Stimulated activated naive CD8-positive, alpha-beta T cell treated with anti-CD3 and anti-CD28 coated beads, Interleukin-15, Interleukin-2, amounts not matched to agents 100 ng/mL and 50 ng/mL, for 24 hours (primary cell): ENCODE measurements at regions not wholly inside any gene's neighbourhood (a gene's known extent, or its start where the extent isn't known, plus 50 kb on each side); places are given as distances from the start of the nearest gene placed in this dataset.

ENCODE experiments used
- H3K27ac Mint-ChIP-seq: one replicate; pipeline ENCODE4 v1.8.0; 2021; ENCODE audit warnings: mild to moderate bottlenecking, mixed read lengths
- H3K27me3 Mint-ChIP-seq: one replicate; pipeline ENCODE4 v1.8.0; 2021; ENCODE audit warnings: mixed read lengths
- H3K36me3 Mint-ChIP-seq: one replicate; pipeline ENCODE4 v1.8.0; 2021; ENCODE audit warnings: low read depth, mixed read lengths
- H3K4me1 Mint-ChIP-seq: one replicate; pipeline ENCODE4 v1.8.0; 2021; ENCODE audit warnings: low read depth, mixed read lengths
- H3K4me3 Mint-ChIP-seq: one replicate; pipeline ENCODE4 v1.8.0; 2021; ENCODE audit warnings: mild to moderate bottlenecking, mixed read lengths
- H3K9me3 Mint-ChIP-seq: one replicate; pipeline ENCODE4 v1.8.0; 2021; ENCODE audit warnings: mixed read lengths

GRCh38 chrX:120819126-120819525, 56.5 kb downstream of the CT47B1 start:
- Mint-ChIP-seq H3K9me3 (no peaks in the 10 kb centered on the region), H3K4me1 (no peaks in the 10 kb centered on the region), H3K27ac (no peak overlapping the region), H3K36me3 (no peaks in the 10 kb centered on the region), H3K27me3 (peaks cover 6% of the 10 kb centered on the region), H3K4me3 (no peak overlapping the region)

DNA sequence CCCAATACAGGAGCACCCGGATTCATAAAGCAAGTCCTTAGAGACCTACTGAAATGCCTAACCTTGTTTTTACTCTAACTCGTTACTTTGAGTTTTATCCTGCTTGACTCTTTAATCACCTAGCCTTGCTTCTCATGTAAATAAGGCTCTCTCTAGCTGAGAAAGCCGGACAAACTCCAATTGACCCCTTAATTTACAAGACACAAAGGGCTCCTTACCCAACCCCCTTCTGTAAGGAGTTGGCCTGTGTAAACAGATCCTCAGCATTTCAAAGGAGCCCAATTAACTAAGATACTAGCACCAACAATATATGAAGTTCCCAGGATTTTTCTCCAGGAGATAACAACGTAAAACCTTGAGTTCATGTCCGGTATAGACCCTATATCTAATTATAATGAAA, 61.7 kb downstream of the CT47B1 start:
- Mint-ChIP-seq H3K4me3 (no peak overlapping the region), H3K9me3 (no peaks in the 10 kb centered on the region), H3K27ac (no peak overlapping the region), H3K4me1 (no peaks in the 10 kb centered on the region), H3K27me3 (peaks cover 6% of the 10 kb centered on the region), H3K36me3 (no peaks in the 10 kb centered on the region)

- Mint-ChIP-seq H3K4me1 (peaks cover 29% of the 10 kb centered on the region), H3K27me3 (no peaks in the 10 kb centered on the region), H3K36me3 (no peaks in the 10 kb centered on the region), H3K27ac (no peak overlapping the region), H3K9me3 (no peaks in the 10 kb centered on the region), H3K4me3 (no peak overlapping the region)
Observed at GRCh38 chrX:120801426-120801825, 74.2 kb downstream of the CT47B1 start.

DNA sequence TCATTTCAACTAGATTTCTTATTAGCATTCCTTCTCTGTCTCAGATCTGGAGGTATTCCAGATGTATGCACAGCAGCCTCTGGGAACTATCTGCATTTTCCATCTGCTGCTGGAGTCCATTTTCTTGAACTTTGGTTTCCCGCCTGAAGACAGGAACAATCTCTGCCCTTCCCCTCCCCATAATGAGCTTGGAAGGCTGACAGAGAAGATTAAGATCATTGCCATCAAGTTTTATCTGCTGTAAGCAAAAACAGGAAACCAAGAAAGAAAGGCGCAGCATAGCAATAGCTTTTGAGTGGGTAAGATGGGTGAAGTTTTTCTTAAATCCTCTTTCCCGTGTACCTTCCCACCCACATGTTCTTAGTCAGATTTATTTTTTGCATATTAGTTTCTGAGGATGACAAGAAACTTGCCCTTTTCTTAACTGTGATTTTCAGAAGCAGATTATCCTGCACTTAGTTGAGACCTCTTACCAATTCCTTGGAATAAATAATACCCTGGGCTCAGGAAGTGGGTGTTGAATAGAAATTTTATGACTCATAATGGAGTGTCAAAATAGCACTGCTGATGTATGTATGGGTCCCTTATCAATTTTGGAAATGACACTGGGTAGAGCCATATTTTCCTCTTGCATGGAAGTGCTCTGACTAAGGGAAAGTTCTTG, 78.3 kb downstream of the CT47B1 start:
- Mint-ChIP-seq H3K4me1 (peaks cover 46% of the 10 kb centered on the region), H3K36me3 (no peaks in the 10 kb centered on the region), H3K9me3 (no peaks in the 10 kb centered on the region), H3K4me3 (no peak overlapping the region), H3K27ac (peak overlapping the region; percentile 89), H3K27me3 (no peaks in the 10 kb centered on the region)

DNA sequence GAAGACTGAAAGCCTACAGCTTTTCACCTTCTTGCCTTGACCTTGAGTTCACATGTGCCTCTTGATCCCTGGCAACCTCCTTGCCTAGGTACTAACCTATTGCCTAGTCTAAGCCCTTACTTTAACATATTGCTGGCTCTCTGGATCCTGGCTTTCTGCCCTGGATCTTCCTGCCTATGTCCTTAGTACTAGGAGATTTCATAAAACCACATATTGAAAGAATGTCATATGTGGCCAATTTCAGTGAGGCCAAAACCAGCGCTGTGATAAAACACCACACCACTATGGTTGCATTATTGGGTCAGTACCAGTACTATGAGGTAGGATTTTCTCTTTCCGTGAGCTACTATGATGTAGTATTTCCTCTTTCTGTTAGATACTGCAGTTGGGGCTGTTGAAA, 80.4 kb downstream of the CT47B1 start:
- H3K4me1 Mint-ChIP-seq: peaks cover 46% of the 10 kb centered on the region
- no peaks in the 10 kb centered on the region for H3K9me3 Mint-ChIP-seq
- no peak overlapping the region for H3K4me3 Mint-ChIP-seq
- no peak overlapping the region for H3K27ac Mint-ChIP-seq
- no peaks in the 10 kb centered on the region for H3K27me3 Mint-ChIP-seq
- H3K36me3 Mint-ChIP-seq: no peaks in the 10 kb centered on the region

- H3K27me3 Mint-ChIP-seq: no peaks in the 10 kb centered on the region
- no peaks in the 10 kb centered on the region for H3K36me3 Mint-ChIP-seq
- H3K4me1 Mint-ChIP-seq: peaks cover 44% of the 10 kb centered on the region
- H3K27ac Mint-ChIP-seq: no peak overlapping the region
- H3K9me3 Mint-ChIP-seq: no peaks in the 10 kb centered on the region
- H3K4me3 Mint-ChIP-seq: no peak overlapping the region
Observed at GRCh38 chrX:120794525-120794975, 81.1 kb downstream of the CT47B1 start.

- Mint-ChIP-seq H3K27me3 (no peaks in the 10 kb centered on the region), H3K36me3 (no peaks in the 10 kb centered on the region), H3K4me1 (peaks cover 37% of the 10 kb centered on the region), H3K9me3 (no peaks in the 10 kb centered on the region), H3K27ac (no peak overlapping the region), H3K4me3 (no peak overlapping the region)
Observed at GRCh38 chrX:120793098-120793497, 82.6 kb downstream of the CT47B1 start.

GRCh38 chrX:120791013-120791643, 84.5 kb downstream of the CT47B1 start:
- Mint-ChIP-seq H3K27me3 (no peaks in the 10 kb centered on the region), H3K9me3 (no peaks in the 10 kb centered on the region), H3K36me3 (no peaks in the 10 kb centered on the region), H3K4me1 (peaks cover 21% of the 10 kb centered on the region), H3K4me3 (no peak overlapping the region), H3K27ac (no peak overlapping the region)

- H3K36me3 Mint-ChIP-seq: no peaks in the 10 kb centered on the region
- no peak overlapping the region for H3K4me3 Mint-ChIP-seq
- H3K4me1 Mint-ChIP-seq: peaks cover 15% of the 10 kb centered on the region
- H3K27ac Mint-ChIP-seq: no peak overlapping the region
- no peaks in the 10 kb centered on the region for H3K27me3 Mint-ChIP-seq
- H3K9me3 Mint-ChIP-seq: no peaks in the 10 kb centered on the region
Observed at GRCh38 chrX:120790552-120790951, 85.1 kb downstream of the CT47B1 start.

- H3K4me3 Mint-ChIP-seq: no peak overlapping the region
- no peaks in the 10 kb centered on the region for H3K9me3 Mint-ChIP-seq
- H3K27ac Mint-ChIP-seq: no peak overlapping the region
- no peaks in the 10 kb centered on the region for H3K27me3 Mint-ChIP-seq
- peaks cover 13% of the 10 kb centered on the region for H3K4me1 Mint-ChIP-seq
- no peaks in the 10 kb centered on the region for H3K36me3 Mint-ChIP-seq
Observed at GRCh38 chrX:120790118-120790517, 85.5 kb downstream of the CT47B1 start.

- no peaks in the 10 kb centered on the region for H3K27me3 Mint-ChIP-seq
- H3K4me3 Mint-ChIP-seq: no peak overlapping the region
- H3K27ac Mint-ChIP-seq: no peak overlapping the region
- no peaks in the 10 kb centered on the region for H3K36me3 Mint-ChIP-seq
- no peaks in the 10 kb centered on the region for H3K9me3 Mint-ChIP-seq
- no peaks in the 10 kb centered on the region for H3K4me1 Mint-ChIP-seq
Observed at GRCh38 chrX:120781403-120781802, 94.3 kb downstream of the CT47B1 start.

GRCh38 chrX:120775959-120776358, 99.7 kb downstream of the CT47B1 start:
- Mint-ChIP-seq H3K36me3 (no peaks in the 10 kb centered on the region), H3K9me3 (no peaks in the 10 kb centered on the region), H3K4me1 (no peaks in the 10 kb centered on the region), H3K27ac (no peak overlapping the region), H3K27me3 (no peaks in the 10 kb centered on the region), H3K4me3 (no peak overlapping the region)

- Mint-ChIP-seq H3K9me3 (no peaks in the 10 kb centered on the region), H3K27ac (no peak overlapping the region), H3K4me1 (no peaks in the 10 kb centered on the region), H3K27me3 (no peaks in the 10 kb centered on the region), H3K4me3 (no peak overlapping the region), H3K36me3 (no peaks in the 10 kb centered on the region)
Observed at GRCh38 chrX:120774606-120775005, 101.1 kb downstream of the CT47B1 start.

DNA sequence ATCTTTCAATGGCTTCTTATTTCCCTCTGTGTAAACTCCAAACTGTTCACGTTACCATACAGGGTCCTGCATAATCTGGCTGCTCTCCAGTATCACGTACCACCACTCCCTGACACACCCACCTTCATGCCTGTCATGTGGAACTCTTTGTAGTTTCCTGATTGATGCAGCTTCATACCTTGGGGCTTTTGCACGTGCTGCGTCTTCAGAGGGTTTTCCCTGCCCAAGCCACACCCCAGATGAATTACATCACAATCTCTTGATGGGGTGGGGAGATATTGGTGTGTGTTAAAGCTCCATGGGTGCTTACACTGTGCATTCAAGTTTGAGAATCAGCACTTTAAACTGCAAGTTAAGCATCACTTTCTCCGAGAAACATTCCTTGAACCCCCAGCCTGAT, 101.9 kb downstream of the CT47B1 start:
- H3K36me3 Mint-ChIP-seq: no peaks in the 10 kb centered on the region
- no peak overlapping the region for H3K4me3 Mint-ChIP-seq
- H3K9me3 Mint-ChIP-seq: no peaks in the 10 kb centered on the region
- H3K27ac Mint-ChIP-seq: no peak overlapping the region
- H3K4me1 Mint-ChIP-seq: no peaks in the 10 kb centered on the region
- H3K27me3 Mint-ChIP-seq: no peaks in the 10 kb centered on the region

DNA sequence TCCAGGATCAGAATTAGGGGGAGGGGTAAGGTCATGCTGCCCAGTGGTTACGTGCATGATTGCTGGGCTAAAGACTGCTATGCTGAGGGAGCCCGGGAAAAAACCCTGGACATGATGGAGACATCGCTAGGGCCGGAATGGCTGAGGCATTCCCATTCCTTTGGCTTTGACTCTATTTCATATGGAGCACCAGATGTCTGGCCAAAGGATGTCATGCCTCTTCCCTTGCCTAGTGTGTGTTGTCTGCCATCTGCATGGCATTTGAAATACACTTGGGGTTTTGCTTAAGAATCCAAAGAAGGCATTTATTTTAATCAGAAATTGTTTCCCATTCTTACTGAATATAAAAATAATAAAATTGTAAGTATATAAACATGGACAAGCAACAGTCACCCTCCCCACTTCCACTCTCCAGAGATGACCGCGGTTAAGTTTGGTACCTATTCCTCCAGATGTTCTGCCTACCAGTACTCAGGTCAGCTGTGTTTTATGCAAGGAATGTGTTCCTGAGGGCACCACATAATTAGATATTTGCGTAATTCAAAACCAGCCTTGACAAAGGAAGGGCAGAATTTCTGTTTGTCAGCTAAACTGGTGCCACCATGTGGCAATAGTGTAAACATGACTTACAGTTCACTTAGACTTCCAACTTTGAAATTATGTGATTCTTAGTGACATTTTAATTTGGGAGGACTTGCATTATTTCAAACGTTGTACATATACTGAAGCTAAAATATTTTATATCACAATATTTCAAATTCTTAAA, 105.9 kb downstream of the CT47B1 start:
- no peak overlapping the region for H3K4me3 Mint-ChIP-seq
- H3K27ac Mint-ChIP-seq: no peak overlapping the region
- H3K4me1 Mint-ChIP-seq: no peaks in the 10 kb centered on the region
- no peaks in the 10 kb centered on the region for H3K36me3 Mint-ChIP-seq
- no peaks in the 10 kb centered on the region for H3K27me3 Mint-ChIP-seq
- no peaks in the 10 kb centered on the region for H3K9me3 Mint-ChIP-seq
